Right ventricle myocardium inferior (tissue), 1 donor: ENCODE measurements at regions not wholly inside any gene's neighbourhood (a gene's known extent, or its start where the extent isn't known, plus 50 kb on each side); places are given as distances from the start of the nearest gene placed in this dataset.
"Not testable (repeated sequence)": the region's sequence is repeated elsewhere in the genome, so short reads cannot be mapped to it uniquely, and the experiment has no call there.

Source experiments
- ATAC-seq: fragments of 200-7000 bp; cut with Tn5 transposase; one replicate; pipeline ENCODE4 v1.9.1; 2020; ENCODE audit warnings: mild to moderate bottlenecking, moderate library complexity
- DNase-seq: peaks from one replicate; pipeline ENCODE4 v3.0.0; 2021; ENCODE audit errors: missing footprints
- intact Hi-C: fragments of 100-400 bp; cut with DNase I; formaldehyde crosslinking; loops from one replicate; pipeline ENCODE4 v1.11.0; 2022
- donor health status: DM: no; HTN: yes; CAD: no; lungs with severe emphysema.

GRCh38 chr3:194888062-194888461 is 202.4 kb downstream of the FAM43A start:
- DNase-seq, ATAC-seq, intact Hi-C loops: not testable (repeated sequence)

- intact Hi-C loops: no loop called here
- ATAC-seq (no peak), DNase-seq (no peak)
These were observed 203.2 kb downstream of the FAM43A start for GRCh38 chr3:194888916-194889315.

GRCh38 chr3:194890091-194890490 is 204.4 kb downstream of the FAM43A start:
- no peak for DNase-seq
- intact Hi-C loops: no loop called here
- ATAC-seq: no peak

DNA sequence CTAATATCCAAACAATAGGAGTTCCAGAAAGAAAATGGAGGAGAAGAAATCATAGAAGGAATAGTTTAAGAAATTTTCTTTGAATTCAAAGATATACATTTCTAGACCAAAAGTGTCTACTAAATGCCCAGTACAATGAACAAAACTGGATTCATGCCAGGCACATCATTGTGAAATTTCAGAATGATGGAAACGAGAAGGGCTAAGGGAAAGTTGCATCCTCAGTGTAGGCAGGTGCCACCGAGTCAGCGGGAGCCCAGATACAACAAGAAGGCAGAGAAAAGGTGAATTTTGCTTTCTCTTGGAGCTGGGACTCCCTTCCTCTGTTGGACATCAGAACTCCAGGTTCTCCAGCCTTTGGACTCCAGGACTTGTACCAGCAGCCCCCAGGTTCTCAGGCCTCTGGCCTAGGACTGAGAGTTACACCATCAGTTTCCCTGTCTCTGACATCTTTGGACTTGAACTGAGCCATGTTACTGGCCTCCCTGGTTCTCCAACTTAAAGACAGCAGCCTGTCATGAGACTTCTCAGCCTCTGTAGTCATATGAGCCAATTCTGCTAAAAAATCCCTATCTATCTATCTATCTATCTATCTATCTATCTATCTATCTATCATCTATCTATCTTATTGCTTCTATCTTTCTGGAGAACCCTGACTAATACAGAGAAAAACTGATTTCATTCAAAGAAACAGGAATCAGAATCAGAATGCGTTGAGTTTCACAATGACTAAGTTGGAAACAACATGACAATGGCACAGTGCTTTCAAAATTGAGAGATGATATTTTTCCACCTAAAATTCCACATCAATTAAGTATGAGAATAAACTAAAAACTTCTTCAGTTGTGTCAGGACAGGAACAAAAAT is 207.7 kb downstream of the FAM43A start:
- no peak for DNase-seq

GRCh38 chr3:194894538-194894937 is 208.9 kb downstream of the FAM43A start:
- no peak for ATAC-seq
- no peak for DNase-seq
- intact Hi-C loops: no loop called here

More for the DNA sequence above, 207.7 kb downstream of the FAM43A start:
- intact Hi-C loops: no loop called here
- no peak for ATAC-seq

GRCh38 chr3:194900854-194901522 is 215.3 kb downstream of the FAM43A start:
- intact Hi-C loops: no loop called here
- ATAC-seq (no peak), DNase-seq (no peak)

DNA sequence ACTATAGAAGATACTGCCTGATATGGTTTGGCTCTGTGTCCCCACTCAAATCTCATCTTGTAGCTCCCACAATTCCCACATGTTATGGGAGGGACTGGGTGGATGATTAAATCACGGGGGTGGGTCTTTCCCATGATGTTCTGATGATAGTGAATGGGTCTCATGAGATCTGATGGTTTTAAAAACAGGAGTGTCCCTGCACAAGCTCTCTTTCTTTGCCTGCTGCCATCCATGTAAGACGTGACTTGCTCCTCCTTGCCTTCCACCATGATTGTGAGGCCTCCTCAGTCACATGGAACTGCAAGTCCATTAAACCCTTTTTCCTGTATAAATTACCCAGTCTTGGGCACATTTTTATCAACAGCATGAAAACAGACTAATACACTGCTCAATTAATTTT is 217.8 kb downstream of the FAM43A start:
- intact Hi-C loops, ATAC-seq, DNase-seq: not testable (repeated sequence)

- ATAC-seq, intact Hi-C loops, DNase-seq: not testable (repeated sequence)
These were observed 219.3 kb downstream of the FAM43A start for GRCh38 chr3:194904999-194905398.

DNA sequence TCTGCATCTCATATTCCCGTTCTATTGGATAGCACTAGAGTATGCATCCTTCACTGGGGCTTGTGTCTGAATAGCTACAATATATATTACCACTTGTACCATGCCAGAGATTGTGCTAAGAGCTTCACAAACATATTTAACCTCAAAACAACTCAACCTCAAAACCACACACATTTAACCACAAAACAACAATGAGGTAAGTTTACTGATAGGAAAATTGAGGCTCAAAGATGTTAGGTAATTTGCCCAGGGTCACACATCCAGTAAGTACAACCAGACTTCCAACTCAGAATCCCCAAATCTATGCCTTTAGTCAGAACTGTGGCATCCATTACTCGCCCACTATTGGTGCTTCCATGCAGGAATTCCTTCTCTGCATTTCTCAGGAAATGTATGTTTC is 220.0 kb downstream of the FAM43A start:
- ATAC-seq (no peak), DNase-seq (no peak)
- intact Hi-C loops: no loop called here

GRCh38 chr3:194906229-194906629 is 220.5 kb downstream of the FAM43A start:
- intact Hi-C loops: no loop called here
- ATAC-seq: no peak
- DNase-seq: no peak

DNA sequence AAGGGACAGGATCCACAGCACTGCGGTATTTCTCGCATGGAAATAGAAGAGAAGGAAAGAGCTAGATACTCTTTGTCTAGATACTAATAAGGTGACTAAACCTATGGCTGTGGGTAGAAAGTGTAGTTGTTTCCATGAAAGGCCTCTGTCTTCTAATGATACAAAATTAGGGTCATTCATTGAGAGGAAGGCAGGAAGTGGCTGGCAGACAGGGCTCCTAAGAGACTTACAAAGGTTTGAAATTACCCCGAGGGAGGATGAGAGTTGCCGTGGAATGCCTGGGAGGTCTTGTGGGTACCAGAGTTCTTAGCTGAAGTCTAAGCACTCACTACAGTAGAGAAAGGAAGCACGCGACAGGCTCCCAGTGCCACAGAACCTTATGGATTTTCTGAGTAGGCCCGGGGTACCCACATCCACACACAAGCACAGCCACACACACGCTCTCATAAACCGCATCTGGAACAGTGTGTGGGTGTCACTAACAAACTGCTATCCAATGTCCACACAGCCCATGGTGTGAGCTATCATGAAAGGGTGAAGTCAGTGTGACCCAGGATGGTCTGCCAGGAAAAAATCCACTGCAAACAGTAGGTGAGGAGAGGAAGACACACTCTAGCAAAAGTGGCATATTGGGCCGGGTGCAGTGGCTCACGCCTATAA is 221.4 kb downstream of the FAM43A start:
- ATAC-seq (no peak), DNase-seq (no peak)
- intact Hi-C loops: no loop called here

GRCh38 chr3:194907811-194908210 is 222.1 kb downstream of the FAM43A start:
- intact Hi-C loops: no loop called here
- DNase-seq: no peak
- no peak for ATAC-seq

DNA sequence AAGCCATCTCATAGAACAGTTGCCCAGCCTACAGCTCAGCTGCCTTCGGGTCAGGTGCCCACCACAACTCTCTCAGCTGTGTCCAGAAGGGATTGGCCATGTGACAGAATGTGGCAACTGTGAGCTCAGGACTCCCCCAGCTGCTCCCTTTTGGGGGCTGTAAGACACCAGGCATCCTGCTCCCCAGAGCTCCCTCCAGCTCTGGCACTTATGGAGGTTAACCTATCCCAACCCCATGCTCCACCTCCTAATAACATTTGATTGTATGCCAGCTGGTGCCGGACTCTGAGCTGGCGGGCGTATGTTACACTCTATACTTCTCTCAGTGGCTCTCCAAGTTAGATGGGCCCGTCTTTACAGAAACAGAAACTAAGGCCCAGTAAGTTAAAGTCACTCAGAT is 222.8 kb downstream of the FAM43A start:
- DNase-seq (no peak), ATAC-seq (no peak)
- intact Hi-C loops: no loop called here

DNA sequence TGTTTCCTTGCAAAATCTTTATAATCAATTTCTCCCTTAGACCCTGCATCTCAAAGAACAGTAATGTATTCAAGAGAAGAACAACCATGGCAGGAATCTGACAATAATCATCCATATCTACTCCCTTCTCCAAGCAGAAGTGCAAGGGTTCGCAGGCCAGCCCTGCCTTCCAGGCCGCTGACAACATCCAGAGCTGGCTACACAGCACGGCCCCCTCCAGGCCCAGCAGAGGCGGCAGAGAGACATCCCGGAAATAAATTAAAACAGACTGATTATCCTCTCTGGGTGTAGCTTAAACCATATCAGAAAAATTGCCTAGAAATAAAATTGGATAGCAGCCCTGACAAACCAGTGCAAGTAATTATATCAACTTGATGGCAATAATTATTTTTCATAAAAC is 223.3 kb downstream of the FAM43A start:
- no peak for ATAC-seq
- DNase-seq: no peak
- intact Hi-C loops: no loop called here

GRCh38 chr3:194910414-194910984 is 224.8 kb downstream of the FAM43A start:
- intact Hi-C loops: no loop called here
- ATAC-seq: no peak
- no peak for DNase-seq

GRCh38 chr3:194913316-194913715 is 227.6 kb downstream of the FAM43A start:
- ATAC-seq (no peak), DNase-seq (no peak)
- intact Hi-C loops: no loop called here

- DNase-seq, intact Hi-C loops, ATAC-seq: not testable (repeated sequence)
These were observed 239.2 kb downstream of the FAM43A start for GRCh38 chr3:194924889-194925288.

DNA sequence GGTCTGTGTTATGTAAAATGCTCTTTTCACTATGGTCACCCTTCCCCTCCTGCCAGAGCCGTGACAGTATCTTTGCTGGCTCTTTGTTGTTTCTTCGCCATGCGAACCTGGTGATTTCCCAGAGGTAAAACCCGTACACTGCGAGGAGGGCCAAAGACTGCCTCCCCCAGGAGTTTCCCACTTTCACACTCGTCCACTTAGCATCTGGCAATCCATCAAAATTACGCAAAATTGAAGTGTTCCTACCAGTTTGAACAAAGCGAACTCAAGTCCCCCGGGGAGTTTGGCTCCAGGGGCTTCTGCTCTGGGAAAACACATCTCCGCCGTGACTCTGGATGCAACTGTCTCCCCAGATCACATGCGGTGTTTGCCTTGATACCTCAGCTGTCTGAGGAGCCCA is 239.9 kb downstream of the FAM43A start:
- DNase-seq: no peak

DNA sequence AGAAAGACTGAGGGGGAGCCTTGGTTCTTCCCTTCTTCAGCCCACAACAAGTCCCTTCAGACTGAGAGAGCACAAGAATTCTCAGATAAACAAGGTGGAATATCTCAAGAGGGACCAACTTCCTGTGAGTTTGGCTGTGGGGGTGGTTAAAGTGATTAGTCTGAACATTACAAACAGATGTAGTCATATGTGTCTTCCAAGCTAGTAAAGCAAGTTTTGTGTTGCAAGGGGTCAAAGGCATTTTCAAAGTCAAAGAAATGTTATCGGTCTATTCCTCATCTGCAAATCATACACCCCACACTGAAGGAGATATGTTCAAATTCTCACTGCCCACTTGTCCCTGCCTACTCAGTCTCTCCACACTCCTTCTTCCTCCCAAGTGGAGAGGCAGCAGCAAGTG is 242.5 kb downstream of the FAM43A start:
- no peak for DNase-seq
- intact Hi-C loops: no loop called here
- ATAC-seq: no peak

More for the DNA sequence above, 239.9 kb downstream of the FAM43A start:
- ATAC-seq: no peak
- intact Hi-C loops: no loop called here
